ENCODE measurements at regions not wholly inside any gene's neighbourhood (a gene's known extent, or its start where the extent isn't known, plus 50 kb on each side); places are given as distances from the start of the nearest gene placed in this dataset.

DNA sequence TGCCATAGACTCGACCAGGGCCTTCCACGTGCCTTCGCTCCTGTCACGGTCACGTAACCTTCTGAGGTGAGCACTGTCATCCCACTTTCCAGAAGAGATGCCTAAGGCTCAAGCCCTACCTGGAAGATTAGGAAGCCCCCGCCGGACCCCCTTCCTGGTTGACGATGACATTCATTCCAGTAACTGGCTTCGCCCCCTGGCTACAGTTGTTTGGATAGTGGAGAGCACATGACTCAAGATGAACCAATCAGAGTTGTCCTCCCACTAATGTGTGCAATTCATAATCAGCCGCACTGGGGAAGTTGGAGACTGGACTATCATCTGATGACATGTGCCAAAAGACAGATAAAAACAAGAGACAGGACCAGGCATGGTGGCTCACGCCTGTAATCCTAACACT lies 104.0 kb upstream of the GJB5 start:
- TF ChIP-seq, protein P1, sequence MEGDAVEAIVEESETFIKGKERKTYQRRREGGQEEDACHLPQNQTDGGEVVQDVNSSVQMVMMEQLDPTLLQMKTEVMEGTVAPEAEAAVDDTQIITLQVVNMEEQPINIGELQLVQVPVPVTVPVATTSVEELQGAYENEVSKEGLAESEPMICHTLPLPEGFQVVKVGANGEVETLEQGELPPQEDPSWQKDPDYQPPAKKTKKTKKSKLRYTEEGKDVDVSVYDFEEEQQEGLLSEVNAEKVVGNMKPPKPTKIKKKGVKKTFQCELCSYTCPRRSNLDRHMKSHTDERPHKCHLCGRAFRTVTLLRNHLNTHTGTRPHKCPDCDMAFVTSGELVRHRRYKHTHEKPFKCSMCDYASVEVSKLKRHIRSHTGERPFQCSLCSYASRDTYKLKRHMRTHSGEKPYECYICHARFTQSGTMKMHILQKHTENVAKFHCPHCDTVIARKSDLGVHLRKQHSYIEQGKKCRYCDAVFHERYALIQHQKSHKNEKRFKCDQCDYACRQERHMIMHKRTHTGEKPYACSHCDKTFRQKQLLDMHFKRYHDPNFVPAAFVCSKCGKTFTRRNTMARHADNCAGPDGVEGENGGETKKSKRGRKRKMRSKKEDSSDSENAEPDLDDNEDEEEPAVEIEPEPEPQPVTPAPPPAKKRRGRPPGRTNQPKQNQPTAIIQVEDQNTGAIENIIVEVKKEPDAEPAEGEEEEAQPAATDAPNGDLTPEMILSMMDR (conservative IDR thresholded peaks at IDR 0.05): no peak
- no peak for TF ChIP-seq ZFX (IDR thresholded peaks at IDR 0.05)

DNA sequence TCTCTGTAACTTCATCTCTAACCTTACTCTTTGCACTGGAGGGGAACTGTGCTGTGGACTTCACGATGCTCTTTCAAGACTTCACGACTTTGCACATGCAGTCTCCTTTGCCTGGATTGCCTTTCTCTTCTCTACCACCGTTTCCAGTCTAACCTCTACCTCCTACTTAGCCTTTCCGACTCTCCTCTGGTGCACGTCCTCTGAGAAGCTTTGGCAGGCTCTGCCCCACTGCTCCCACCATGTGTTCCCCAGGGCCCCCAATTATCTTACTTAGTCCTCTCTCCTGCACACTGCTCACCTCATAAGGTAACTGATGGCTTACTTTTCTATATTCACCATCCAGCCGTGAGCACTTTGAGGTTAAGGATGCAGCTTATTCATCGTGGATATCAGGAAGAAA lies 101.7 kb upstream of the GJB5 start:
- no peak overlapping the region for H3K27ac ChIP-seq
- TF ChIP-seq, protein P1 (conservative IDR thresholded peaks at IDR 0.05): no peak
- no peak for TF ChIP-seq ZFX (IDR thresholded peaks at IDR 0.05)

More for the DNA sequence above, 104.0 kb upstream of the GJB5 start:
- no peak overlapping the region for H3K27ac ChIP-seq

DNA sequence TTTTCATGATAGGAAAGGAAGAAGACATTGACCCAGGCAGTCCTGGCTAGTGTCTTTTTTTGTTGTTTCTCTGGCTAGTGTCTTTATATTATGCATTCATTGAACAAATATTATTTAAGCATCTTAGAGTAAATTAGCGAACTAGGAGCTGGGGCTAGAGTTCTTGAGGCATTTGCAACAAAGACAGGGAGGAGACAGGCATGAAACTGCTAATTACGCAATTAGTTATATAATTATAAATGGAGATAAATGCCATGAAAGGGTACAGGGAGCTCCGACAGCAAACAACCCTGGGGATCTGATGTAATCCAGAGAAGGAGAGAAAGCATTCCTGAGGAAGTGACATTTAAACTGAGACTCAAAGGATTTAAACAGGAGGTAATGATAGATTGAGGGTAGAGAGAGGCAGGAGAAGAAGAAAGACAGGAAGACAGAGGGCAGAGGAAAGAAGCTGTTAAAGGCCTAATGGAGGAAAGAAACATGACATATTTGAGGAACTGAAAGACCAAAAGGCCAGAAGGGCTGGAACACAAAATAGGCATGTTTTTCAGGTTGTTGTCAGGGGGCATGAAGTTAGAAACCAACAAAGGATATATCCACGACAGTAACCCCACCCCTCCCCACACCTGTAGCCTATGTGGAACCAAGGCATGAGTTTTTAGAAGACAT lies 99.5 kb upstream of the GJB5 start:
- TF ChIP-seq, protein P1 (conservative IDR thresholded peaks at IDR 0.05): no peak
- no peak for TF ChIP-seq ZFX (IDR thresholded peaks at IDR 0.05)
- H3K27ac ChIP-seq: no peak overlapping the region

DNA sequence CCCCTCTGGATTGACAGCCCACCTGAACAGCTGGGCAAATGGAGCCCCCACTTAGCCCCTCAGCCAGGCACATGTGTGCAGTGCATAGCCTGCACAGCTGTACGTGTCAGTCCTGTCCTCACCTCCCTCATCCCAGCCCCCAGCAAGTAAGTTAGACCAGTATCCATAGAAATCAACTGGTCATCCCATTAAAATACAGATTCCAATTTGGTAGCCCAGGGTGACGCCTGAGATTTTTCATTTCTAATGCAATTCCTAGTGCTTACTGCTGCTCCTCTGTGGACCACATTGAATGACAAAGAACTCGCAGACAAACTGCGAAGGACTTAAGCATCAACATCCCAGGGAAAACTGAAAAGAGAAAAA lies 99.0 kb upstream of the GJB5 start:
- TF ChIP-seq ZFX (IDR thresholded peaks at IDR 0.05): no peak
- TF ChIP-seq, protein P1 (conservative IDR thresholded peaks at IDR 0.05): no peak
- no peak overlapping the region for H3K27ac ChIP-seq

DNA sequence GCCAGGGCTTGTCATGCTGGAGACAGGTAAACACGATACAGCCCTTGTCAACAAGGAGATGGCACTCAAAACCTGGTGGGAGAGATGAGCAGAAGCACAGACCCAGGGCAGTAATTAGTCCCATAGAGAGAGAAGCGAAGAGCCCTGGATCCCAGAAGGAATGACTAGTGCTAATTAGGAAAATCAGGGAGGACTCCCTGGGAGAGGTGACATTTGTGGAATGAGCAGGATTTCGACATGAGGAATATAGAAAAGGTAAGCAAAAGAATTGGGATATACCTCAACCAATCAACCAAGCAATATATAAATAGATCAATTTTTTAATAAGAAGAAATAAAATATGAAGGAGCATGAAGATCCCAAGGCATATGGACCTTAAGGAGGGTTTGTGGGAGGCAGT lies 98.5 kb upstream of the GJB5 start:
- H3K27ac ChIP-seq: no peak overlapping the region

DNA sequence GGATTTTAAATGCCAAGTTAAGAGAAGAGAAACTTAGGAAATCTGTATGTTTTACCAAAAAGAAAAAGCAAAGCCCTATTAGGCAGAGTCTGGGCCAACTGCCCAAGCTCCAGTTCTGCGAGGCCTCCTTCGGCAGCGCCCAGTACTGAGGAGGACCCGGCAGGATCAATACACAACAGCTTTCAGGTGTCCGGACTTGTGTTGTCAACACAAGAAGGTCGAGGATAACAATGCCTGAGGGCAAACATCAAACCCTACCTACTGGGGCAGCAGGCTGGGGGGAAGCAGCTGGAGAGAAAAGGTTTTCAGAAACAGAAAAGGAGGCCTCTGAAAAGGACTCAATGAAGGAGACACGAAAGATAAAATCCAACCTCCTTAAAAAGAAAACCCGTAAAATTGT lies 98.1 kb upstream of the GJB5 start:
- TF ChIP-seq ZFX (IDR thresholded peaks at IDR 0.05): no peak
- TF ChIP-seq, protein P1 (conservative IDR thresholded peaks at IDR 0.05): no peak
- no peak overlapping the region for H3K27ac ChIP-seq

More for the DNA sequence above, 98.5 kb upstream of the GJB5 start:
- no peak for TF ChIP-seq ZFX (IDR thresholded peaks at IDR 0.05)
- TF ChIP-seq, protein P1 (conservative IDR thresholded peaks at IDR 0.05): no peak

DNA sequence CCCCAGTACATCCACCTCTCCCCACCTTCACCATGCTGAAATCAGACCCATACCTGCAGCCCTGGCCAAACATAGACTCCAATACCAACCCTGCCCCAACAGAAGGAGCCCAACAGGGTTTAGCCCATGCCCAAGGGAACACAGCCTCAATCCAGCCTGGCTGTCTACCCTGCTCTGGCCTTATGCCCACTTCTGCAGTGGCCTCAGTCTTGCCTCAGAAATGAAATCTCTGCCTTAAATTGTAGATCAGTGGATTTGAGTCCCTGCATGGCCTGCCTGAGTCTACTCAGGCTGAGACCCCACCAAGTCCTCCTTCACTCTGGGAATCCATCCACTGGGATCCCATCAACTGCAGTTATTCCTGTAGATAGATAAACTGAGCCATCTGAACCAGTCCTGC lies 97.6 kb upstream of the GJB5 start:
- H3K27ac ChIP-seq: no peak overlapping the region
- TF ChIP-seq, protein P1 (conservative IDR thresholded peaks at IDR 0.05): no peak
- no peak for TF ChIP-seq ZFX (IDR thresholded peaks at IDR 0.05)
